ENCODE measurements at regions not wholly inside any gene's neighbourhood (a gene's known extent, or its start where the extent isn't known, plus 50 kb on each side); places are given as distances from the start of the nearest gene placed in this dataset.

DNA sequence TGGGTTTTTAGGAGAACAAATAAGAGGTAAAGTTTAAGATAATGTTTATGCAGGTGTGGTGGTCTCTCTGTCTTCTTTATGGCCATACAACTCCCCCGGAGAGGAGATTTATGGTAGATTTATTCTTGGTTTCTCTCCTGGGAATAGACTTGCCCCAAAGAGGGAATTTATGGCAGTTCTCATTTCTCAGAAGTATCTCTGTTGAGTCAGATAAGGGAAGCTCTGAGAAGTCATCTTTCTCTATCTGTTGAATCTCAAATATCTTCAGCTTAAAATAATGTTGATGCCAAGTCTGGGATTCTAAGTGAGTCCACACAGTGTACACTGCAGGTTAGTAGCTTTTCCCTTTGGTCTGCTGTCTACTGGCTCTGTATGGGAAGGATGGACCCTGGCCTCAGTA, 276.4 kb upstream of the PLET1 start:
- no peak for DNase-seq (ENCODE audit: low spot score)
- 87% methylated on average over 1 of the region's 1 CpG for WGBS
- H3K36me3 ChIP-seq (ENCODE audit: control insufficient read depth in 4 of 4, insufficient read depth in 3 of 4, low read depth in 1 of 4, low read length in 3 of 4), result no peaks in the 10 kb centered on the region
- no peak overlapping the region for H3K27ac ChIP-seq (ENCODE audit: low read depth in 1 of 2, low read length in 2 of 2)
- no peaks in the 10 kb centered on the region for H3K27me3 ChIP-seq (ENCODE audit: control insufficient read depth in 4 of 4, insufficient read depth in 4 of 4, low read length in 3 of 4)
- TF ChIP-seq RAD21 (IDR thresholded peaks at IDR 0.05) (no peak), HNF4G (IDR thresholded peaks at IDR 0.05) (no peak), RXRA (IDR thresholded peaks at IDR 0.05) (no peak), YY1 (IDR thresholded peaks at IDR 0.05) (no peak), FOXA2 (IDR thresholded peaks at IDR 0.05) (no peak), TAF1 (conservative IDR thresholded peaks at IDR 0.05) (no peak), GABPA (IDR thresholded peaks at IDR 0.05 in 1 of 2, conservative IDR thresholded peaks at IDR 0.05 in 1 of 2) (no peak), ATF3 (IDR thresholded peaks at IDR 0.05) (no peak), FOXA1 (IDR thresholded peaks at IDR 0.05) (no peak), HNF4A (conservative IDR thresholded peaks at IDR 0.05) (no peak), NR2F2 (IDR thresholded peaks at IDR 0.05) (no peak), JUND (IDR thresholded peaks at IDR 0.05) (no peak)
- TF ChIP-seq, protein P1, sequence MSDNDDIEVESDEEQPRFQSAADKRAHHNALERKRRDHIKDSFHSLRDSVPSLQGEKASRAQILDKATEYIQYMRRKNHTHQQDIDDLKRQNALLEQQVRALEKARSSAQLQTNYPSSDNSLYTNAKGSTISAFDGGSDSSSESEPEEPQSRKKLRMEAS (IDR thresholded peaks at IDR 0.05), result no peak
- H3K9ac ChIP-seq (ENCODE audit: low read depth in 1 of 2, low read length in 2 of 2), result no peak overlapping the region
- no peaks in the 10 kb centered on the region for H3K4me1 ChIP-seq (ENCODE audit: control insufficient read depth in 4 of 4, insufficient read depth in 4 of 4, low read length in 3 of 4)
- H3K9me3 ChIP-seq (ENCODE audit: control insufficient read depth in 4 of 4, low read length in 3 of 4), result no peaks in the 10 kb centered on the region
- H3K4me3 ChIP-seq (ENCODE audit: low read depth in 1 of 3, low read length in 3 of 3), result no peak overlapping the region

GRCh38 chr11:112537846-112538330, 277.2 kb upstream of the PLET1 start:
- no peak for TF ChIP-seq RXRA (IDR thresholded peaks at IDR 0.05)
- no peak for TF ChIP-seq YY1 (IDR thresholded peaks at IDR 0.05)
- TF ChIP-seq FOXA2 (IDR thresholded peaks at IDR 0.05), result no peak
- TF ChIP-seq ATF3 (IDR thresholded peaks at IDR 0.05), result no peak
- TF ChIP-seq, protein P2, sequence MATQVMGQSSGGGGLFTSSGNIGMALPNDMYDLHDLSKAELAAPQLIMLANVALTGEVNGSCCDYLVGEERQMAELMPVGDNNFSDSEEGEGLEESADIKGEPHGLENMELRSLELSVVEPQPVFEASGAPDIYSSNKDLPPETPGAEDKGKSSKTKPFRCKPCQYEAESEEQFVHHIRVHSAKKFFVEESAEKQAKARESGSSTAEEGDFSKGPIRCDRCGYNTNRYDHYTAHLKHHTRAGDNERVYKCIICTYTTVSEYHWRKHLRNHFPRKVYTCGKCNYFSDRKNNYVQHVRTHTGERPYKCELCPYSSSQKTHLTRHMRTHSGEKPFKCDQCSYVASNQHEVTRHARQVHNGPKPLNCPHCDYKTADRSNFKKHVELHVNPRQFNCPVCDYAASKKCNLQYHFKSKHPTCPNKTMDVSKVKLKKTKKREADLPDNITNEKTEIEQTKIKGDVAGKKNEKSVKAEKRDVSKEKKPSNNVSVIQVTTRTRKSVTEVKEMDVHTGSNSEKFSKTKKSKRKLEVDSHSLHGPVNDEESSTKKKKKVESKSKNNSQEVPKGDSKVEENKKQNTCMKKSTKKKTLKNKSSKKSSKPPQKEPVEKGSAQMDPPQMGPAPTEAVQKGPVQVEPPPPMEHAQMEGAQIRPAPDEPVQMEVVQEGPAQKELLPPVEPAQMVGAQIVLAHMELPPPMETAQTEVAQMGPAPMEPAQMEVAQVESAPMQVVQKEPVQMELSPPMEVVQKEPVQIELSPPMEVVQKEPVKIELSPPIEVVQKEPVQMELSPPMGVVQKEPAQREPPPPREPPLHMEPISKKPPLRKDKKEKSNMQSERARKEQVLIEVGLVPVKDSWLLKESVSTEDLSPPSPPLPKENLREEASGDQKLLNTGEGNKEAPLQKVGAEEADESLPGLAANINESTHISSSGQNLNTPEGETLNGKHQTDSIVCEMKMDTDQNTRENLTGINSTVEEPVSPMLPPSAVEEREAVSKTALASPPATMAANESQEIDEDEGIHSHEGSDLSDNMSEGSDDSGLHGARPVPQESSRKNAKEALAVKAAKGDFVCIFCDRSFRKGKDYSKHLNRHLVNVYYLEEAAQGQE (IDR thresholded peaks at IDR 0.05), result no peak
- TF ChIP-seq NR2F2 (IDR thresholded peaks at IDR 0.05), result no peak
- TF ChIP-seq JUND (IDR thresholded peaks at IDR 0.05), result no peak
- TF ChIP-seq FOXA1 (IDR thresholded peaks at IDR 0.05), result no peak
- TF ChIP-seq CTCF (IDR thresholded peaks at IDR 0.05; ENCODE audit: low read depth, low read length, missing input control), result no peak
- no peak for TF ChIP-seq EGR1 (IDR thresholded peaks at IDR 0.05; ENCODE audit: low read depth in 2 of 2)
- no peak for TF ChIP-seq RAD21 (IDR thresholded peaks at IDR 0.05)
- TF ChIP-seq TAF1 (conservative IDR thresholded peaks at IDR 0.05), result no peak
- Histone ChIP-seq H3K27ac (ENCODE audit: low read depth in 1 of 2, low read length in 2 of 2) (no peak overlapping the region), H3K36me3 (ENCODE audit: control insufficient read depth in 4 of 4, insufficient read depth in 3 of 4, low read depth in 1 of 4, low read length in 3 of 4) (no peaks in the 10 kb centered on the region), H3K4me1 (ENCODE audit: control insufficient read depth in 4 of 4, insufficient read depth in 4 of 4, low read length in 3 of 4) (no peaks in the 10 kb centered on the region), H3K4me3 (ENCODE audit: low read depth in 1 of 3, low read length in 3 of 3) (no peak overlapping the region), H3K27me3 (ENCODE audit: control insufficient read depth in 4 of 4, insufficient read depth in 4 of 4, low read length in 3 of 4) (no peaks in the 10 kb centered on the region), H3K9me3 (ENCODE audit: control insufficient read depth in 4 of 4, low read length in 3 of 4) (no peaks in the 10 kb centered on the region), H3K9ac (ENCODE audit: low read depth in 1 of 2, low read length in 2 of 2) (no peak overlapping the region)
- DNase-seq (ENCODE audit: low spot score), result no peak

Data from liver (tissue), 8 donors.